Lower leg skin (tissue), 3 donors: ENCODE measurements at regions not wholly inside any gene's neighbourhood (a gene's known extent, or its start where the extent isn't known, plus 50 kb on each side); places are given as distances from the start of the nearest gene placed in this dataset.

Experiments used
- POLR2A ChIP-seq, 2 donors: fragments of 450-650 bp; IDR thresholded peaks; one replicate each; pipeline ENCODE4 v1.6.1; 2016 to 2017; ENCODE audit warnings: antibody characterized with exemption in 2 of 2, mild to moderate bottlenecking in 1 of 2, moderate library complexity in 1 of 2
- TF ChIP-seq, protein P1 (sequence below), 3 donors: fragments of 450-650 bp; IDR thresholded peaks; one replicate each; pipeline ENCODE4 v1.5.1; 2016; ENCODE audit warnings: antibody characterized with exemption in 3 of 3, mild to moderate bottlenecking in 3 of 3, moderate library complexity in 2 of 3

DNA sequence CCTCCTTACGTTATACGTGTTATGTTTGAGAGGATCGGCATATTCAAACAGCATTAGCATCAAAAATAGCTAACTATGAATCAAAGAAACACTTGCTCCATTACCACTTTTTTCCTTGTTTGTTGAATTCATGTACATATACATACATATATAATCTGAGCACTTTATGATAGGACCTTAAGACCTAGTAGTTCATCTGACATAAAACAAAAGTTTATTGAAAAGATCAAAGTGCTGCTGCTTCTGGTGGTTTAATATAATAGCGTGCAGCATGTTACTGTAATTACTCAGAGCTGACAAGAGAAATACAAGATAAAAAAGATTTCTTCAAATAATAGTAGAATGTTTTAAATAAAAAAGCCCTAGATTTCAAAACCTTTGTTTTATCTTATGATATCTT lies 1850.9 kb upstream of the LRRTM1 start:
- TF ChIP-seq, protein P1, sequence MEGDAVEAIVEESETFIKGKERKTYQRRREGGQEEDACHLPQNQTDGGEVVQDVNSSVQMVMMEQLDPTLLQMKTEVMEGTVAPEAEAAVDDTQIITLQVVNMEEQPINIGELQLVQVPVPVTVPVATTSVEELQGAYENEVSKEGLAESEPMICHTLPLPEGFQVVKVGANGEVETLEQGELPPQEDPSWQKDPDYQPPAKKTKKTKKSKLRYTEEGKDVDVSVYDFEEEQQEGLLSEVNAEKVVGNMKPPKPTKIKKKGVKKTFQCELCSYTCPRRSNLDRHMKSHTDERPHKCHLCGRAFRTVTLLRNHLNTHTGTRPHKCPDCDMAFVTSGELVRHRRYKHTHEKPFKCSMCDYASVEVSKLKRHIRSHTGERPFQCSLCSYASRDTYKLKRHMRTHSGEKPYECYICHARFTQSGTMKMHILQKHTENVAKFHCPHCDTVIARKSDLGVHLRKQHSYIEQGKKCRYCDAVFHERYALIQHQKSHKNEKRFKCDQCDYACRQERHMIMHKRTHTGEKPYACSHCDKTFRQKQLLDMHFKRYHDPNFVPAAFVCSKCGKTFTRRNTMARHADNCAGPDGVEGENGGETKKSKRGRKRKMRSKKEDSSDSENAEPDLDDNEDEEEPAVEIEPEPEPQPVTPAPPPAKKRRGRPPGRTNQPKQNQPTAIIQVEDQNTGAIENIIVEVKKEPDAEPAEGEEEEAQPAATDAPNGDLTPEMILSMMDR (IDR thresholded peaks at IDR 0.05): no peak
- TF ChIP-seq POLR2A (IDR thresholded peaks at IDR 0.05): no peak
